MM.1S (cell line): ENCODE measurements at regions not wholly inside any gene's neighbourhood (a gene's known extent, or its start where the extent isn't known, plus 50 kb on each side); places are given as distances from the start of the nearest gene placed in this dataset.

ENCODE experiments used
- EZH2 ChIP-seq: fragments of 300-600 bp; sonication (generic); optimal IDR thresholded peaks from 2 replicates; pipeline ENCODE3; 2017; ENCODE audit warnings: low read depth, mild to moderate bottlenecking, antibody characterized with exemption, low read length, mixed read lengths
- TF ChIP-seq, protein P1 (sequence below): fragments of 300-600 bp; sonication (generic); IDR thresholded peaks from 2 replicates; pipeline ENCODE4 v1.5.1; 2016; ENCODE audit warnings: antibody characterized with exemption, low read length, mixed read lengths

GRCh38 chr9:14440062-14440461, 126.1 kb upstream of the NFIB start:
- TF ChIP-seq, protein P1, sequence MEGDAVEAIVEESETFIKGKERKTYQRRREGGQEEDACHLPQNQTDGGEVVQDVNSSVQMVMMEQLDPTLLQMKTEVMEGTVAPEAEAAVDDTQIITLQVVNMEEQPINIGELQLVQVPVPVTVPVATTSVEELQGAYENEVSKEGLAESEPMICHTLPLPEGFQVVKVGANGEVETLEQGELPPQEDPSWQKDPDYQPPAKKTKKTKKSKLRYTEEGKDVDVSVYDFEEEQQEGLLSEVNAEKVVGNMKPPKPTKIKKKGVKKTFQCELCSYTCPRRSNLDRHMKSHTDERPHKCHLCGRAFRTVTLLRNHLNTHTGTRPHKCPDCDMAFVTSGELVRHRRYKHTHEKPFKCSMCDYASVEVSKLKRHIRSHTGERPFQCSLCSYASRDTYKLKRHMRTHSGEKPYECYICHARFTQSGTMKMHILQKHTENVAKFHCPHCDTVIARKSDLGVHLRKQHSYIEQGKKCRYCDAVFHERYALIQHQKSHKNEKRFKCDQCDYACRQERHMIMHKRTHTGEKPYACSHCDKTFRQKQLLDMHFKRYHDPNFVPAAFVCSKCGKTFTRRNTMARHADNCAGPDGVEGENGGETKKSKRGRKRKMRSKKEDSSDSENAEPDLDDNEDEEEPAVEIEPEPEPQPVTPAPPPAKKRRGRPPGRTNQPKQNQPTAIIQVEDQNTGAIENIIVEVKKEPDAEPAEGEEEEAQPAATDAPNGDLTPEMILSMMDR = no peak
- no peak for TF ChIP-seq EZH2
